Natural killer cell (primary cell): ENCODE measurements at regions not wholly inside any gene's neighbourhood (a gene's known extent, or its start where the extent isn't known, plus 50 kb on each side); places are given as distances from the start of the nearest gene placed in this dataset.

Experiments used
- ATAC-seq, 3 donors: fragments of 150-1000 bp in 2 of 3; fragments of 200-7000 bp in 1 of 3; cut with Tn5 transposase; 1 replicate in 1 of 3; 2 replicates in 2 of 3; pipeline ENCODE4 v1.10.0; 2021; ENCODE audit warnings: mild to moderate bottlenecking in 2 of 3, moderate library complexity in 2 of 3
- DNase-seq, 2 donors: peaks; one replicate each; pipeline versions ENCODE4 v3.0.0 to v3.0.0-alpha.2; 2013 to 2021; ENCODE audit warnings: mixed read lengths in 1 of 2
- H3K27ac ChIP-seq: one replicate; pipeline ENCODE4 v1.5.1; 2013; ENCODE audit warnings: mild to moderate bottlenecking, low read length
- H3K27me3 ChIP-seq: one replicate; pipeline ENCODE4 v1.6.1; 2013; ENCODE audit warnings: low read length; ENCODE audit not compliant: control insufficient read depth, insufficient read depth
- H3K36me3 ChIP-seq: one replicate; pipeline ENCODE4 v1.6.1; 2013; ENCODE audit warnings: low read length; ENCODE audit not compliant: control insufficient read depth, insufficient read depth
- H3K4me1 ChIP-seq: one replicate; pipeline ENCODE4 v1.6.1; 2013; ENCODE audit warnings: low read length; ENCODE audit not compliant: control insufficient read depth, insufficient read depth
- H3K4me3 ChIP-seq: one replicate; pipeline ENCODE4 v1.5.1; 2013; ENCODE audit warnings: low read length
- H3K9me3 ChIP-seq: one replicate; pipeline ENCODE4 v1.6.1; 2013; ENCODE audit warnings: low read length; ENCODE audit not compliant: control insufficient read depth, insufficient read depth
- H3K27ac Mint-ChIP-seq, 2 donors: one replicate each; pipeline ENCODE4 v1.8.0; 2022; ENCODE audit warnings: mild to moderate bottlenecking in 2 of 2, mixed read lengths in 2 of 2, moderate library complexity in 1 of 2
- H3K27me3 Mint-ChIP-seq, 2 donors: one replicate each; pipeline ENCODE4 v1.8.0; 2022; ENCODE audit warnings: low read depth in 2 of 2, mixed read lengths in 2 of 2
- H3K36me3 Mint-ChIP-seq: one replicate; pipeline ENCODE4 v1.8.0; 2022; ENCODE audit warnings: mixed read lengths
- H3K4me1 Mint-ChIP-seq, 2 donors: one replicate each; pipeline ENCODE4 v1.8.0; 2022; ENCODE audit warnings: mixed read lengths in 2 of 2
- H3K4me3 Mint-ChIP-seq: one replicate; pipeline ENCODE4 v1.8.0; 2022; ENCODE audit warnings: mild to moderate bottlenecking, moderate library complexity, mixed read lengths
- H3K9me3 Mint-ChIP-seq, 2 donors: one replicate each; pipeline ENCODE4 v1.8.0; 2022; ENCODE audit warnings: mixed read lengths in 2 of 2
- WGBS: methylation state at CpG from one replicate; pipeline ENCODE4 v1.1.7; 2013; ENCODE audit warnings: missing lambda C conversion rate; ENCODE audit not compliant: insufficient coverage; 5-methylcytosine and 5-hydroxymethylcytosine counted together
- intact Hi-C: fragments of 100-400 bp; cut with micrococcal nuclease; formaldehyde crosslinking; loops from one replicate; pipeline ENCODE4 v1.14.2; 2022
- TF ChIP-seq, protein P1 (sequence below): fragments of 200-600 bp; IDR thresholded peaks from one replicate; pipeline ENCODE4 v1.8.0; 2022; ENCODE audit warnings: antibody characterized with exemption

DNA sequence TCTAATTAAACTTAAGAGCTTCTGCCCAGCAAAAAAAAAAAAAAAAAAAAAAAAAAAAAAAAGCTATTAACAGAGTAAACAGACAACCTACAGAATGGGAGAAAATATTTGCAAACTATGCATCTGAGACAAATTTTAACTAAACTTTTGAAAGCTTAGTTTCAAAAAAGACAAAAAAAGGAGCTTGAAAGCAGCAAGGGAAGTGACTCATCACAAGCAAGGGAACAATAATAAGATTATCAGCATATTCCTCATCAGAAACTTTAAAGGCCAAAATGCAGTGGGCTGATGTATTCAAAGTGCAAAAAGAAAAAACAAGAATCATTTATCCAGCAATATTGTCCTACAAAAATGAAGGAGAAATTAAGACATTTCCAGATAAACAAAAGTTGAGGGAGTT lies 158.6 kb downstream of the RNF144B start:
- no peaks in the 10 kb centered on the region for H3K27me3 ChIP-seq
- intact Hi-C loops: no loop called here
- peaks cover 2% of the 10 kb centered on the region for H3K9me3 ChIP-seq
- H3K4me1 ChIP-seq: no peaks in the 10 kb centered on the region
- Mint-ChIP-seq H3K27ac (no peak overlapping the region), H3K4me3 (no peak overlapping the region), H3K27me3 (no peaks in the 10 kb centered on the region), H3K4me1 (no peaks in the 10 kb centered on the region), H3K36me3 (peaks cover 5% of the 10 kb centered on the region), H3K9me3 (peaks cover 5 to 6% of the 10 kb centered on the region in 2 donors)
- no peak overlapping the region for H3K4me3 ChIP-seq
- DNase-seq (no peak), ATAC-seq (no peak)
- TF ChIP-seq, protein P1, sequence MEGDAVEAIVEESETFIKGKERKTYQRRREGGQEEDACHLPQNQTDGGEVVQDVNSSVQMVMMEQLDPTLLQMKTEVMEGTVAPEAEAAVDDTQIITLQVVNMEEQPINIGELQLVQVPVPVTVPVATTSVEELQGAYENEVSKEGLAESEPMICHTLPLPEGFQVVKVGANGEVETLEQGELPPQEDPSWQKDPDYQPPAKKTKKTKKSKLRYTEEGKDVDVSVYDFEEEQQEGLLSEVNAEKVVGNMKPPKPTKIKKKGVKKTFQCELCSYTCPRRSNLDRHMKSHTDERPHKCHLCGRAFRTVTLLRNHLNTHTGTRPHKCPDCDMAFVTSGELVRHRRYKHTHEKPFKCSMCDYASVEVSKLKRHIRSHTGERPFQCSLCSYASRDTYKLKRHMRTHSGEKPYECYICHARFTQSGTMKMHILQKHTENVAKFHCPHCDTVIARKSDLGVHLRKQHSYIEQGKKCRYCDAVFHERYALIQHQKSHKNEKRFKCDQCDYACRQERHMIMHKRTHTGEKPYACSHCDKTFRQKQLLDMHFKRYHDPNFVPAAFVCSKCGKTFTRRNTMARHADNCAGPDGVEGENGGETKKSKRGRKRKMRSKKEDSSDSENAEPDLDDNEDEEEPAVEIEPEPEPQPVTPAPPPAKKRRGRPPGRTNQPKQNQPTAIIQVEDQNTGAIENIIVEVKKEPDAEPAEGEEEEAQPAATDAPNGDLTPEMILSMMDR: no peak
- no peaks in the 10 kb centered on the region for H3K36me3 ChIP-seq
- no peak overlapping the region for H3K27ac ChIP-seq

DNA sequence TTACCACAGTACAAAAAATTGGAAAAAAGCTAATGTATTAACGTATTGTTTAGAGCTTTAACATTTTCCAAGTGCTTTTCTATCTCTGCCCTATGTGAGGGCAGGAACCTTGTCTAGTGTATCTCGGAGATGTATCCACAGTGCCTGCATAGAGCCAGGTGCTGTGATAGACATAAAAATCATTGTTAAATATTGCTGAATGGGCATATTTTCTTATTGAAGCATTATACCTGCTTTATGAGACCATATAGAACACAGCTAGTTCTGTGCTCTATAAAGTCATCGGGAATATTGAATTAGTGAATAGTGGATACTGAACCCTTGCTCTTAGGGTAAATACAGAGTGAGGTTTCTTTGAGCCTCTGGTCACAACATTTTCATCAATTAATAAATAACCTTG lies 163.0 kb downstream of the RNF144B start:
- Mint-ChIP-seq H3K36me3 (no peaks in the 10 kb centered on the region), H3K4me3 (no peak overlapping the region), H3K27ac (no peak overlapping the region), H3K27me3 (peaks cover 0 to 4% of the 10 kb centered on the region in 2 donors), H3K4me1 (no peaks in the 10 kb centered on the region), H3K9me3 (no peaks in the 10 kb centered on the region)
- no CpG with 5 or more reads among the region's 3 CpGs for whole genome bisulfite sequencing
- ATAC-seq (no peak), DNase-seq (no peak)
- TF ChIP-seq, protein P1: no peak
- Histone ChIP-seq H3K9me3 (no peaks in the 10 kb centered on the region), H3K36me3 (no peaks in the 10 kb centered on the region), H3K27me3 (no peaks in the 10 kb centered on the region), H3K27ac (no peak overlapping the region), H3K4me1 (no peaks in the 10 kb centered on the region), H3K4me3 (no peak overlapping the region)
- intact Hi-C loops: no loop called here

DNA sequence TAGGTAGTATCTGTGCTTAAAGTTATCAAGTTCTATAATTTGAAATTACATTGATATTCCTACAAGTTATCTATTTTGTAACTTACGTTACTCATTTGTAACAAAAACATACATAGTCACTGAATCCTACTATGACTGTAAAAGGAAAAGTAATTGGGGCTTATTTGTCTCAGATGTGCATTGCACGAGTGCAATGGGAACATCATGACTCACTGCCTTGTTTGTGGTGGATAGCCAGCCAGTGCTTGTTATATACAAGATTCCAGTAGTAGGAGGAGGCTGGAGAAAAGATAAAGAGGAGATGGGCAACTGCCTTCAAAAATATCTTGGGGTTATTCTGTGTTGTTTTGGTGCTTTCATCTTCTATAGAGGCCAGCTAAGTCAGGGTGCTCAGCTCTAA lies 164.1 kb downstream of the RNF144B start:
- WGBS: 69% methylated on average over 1 of the region's 2 CpGs
- Histone ChIP-seq H3K27me3 (no peaks in the 10 kb centered on the region), H3K4me3 (no peak overlapping the region), H3K27ac (no peak overlapping the region), H3K36me3 (no peaks in the 10 kb centered on the region), H3K9me3 (no peaks in the 10 kb centered on the region), H3K4me1 (no peaks in the 10 kb centered on the region)
- Mint-ChIP-seq H3K36me3 (no peaks in the 10 kb centered on the region), H3K9me3 (no peaks in the 10 kb centered on the region), H3K27ac (no peak overlapping the region), H3K27me3 (peaks cover 4% of the 10 kb centered on the region in 2 donors), H3K4me3 (no peak overlapping the region), H3K4me1 (no peaks in the 10 kb centered on the region)
- TF ChIP-seq, protein P1: no peak
- ATAC-seq: no peak
- no peak for DNase-seq
- intact Hi-C loops: no loop called here

DNA sequence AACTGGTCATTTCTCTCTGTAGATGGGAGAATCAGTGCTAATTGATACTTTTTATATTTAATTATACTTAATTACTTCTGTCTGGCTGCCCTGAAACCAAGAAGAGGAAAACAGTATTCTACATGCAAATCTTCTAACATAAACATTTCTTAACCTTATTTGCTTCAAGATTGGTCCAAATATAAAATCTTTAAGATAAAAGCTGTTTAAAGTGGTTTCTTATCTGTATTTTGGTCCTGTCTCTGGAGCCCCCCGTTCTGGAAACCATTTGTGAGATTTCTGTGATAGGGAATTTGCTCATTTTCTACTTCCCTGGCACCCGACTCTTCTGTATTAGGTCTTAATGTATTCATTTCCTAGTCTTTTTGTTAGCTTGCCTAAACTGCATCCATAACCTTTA lies 168.6 kb downstream of the RNF144B start:
- intact Hi-C loops: no loop called here
- Histone ChIP-seq H3K27me3 (no peaks in the 10 kb centered on the region), H3K27ac (no peak overlapping the region), H3K9me3 (no peaks in the 10 kb centered on the region), H3K4me1 (no peaks in the 10 kb centered on the region), H3K36me3 (no peaks in the 10 kb centered on the region), H3K4me3 (no peak overlapping the region)
- no peaks in the 10 kb centered on the region for H3K9me3 Mint-ChIP-seq
- H3K27ac Mint-ChIP-seq: no peak overlapping the region
- H3K4me1 Mint-ChIP-seq: no peaks in the 10 kb centered on the region
- TF ChIP-seq, protein P1: no peak
- H3K36me3 Mint-ChIP-seq: no peaks in the 10 kb centered on the region
- H3K27me3 Mint-ChIP-seq: peaks cover 9 to 26% of the 10 kb centered on the region in 2 donors
- ATAC-seq (no peak), DNase-seq (no peak)
- 67% methylated on average over 2 of the region's 2 CpGs for WGBS
- H3K4me3 Mint-ChIP-seq: no peak overlapping the region
